Heart left ventricle (tissue), 13 donors: ENCODE measurements at regions not wholly inside any gene's neighbourhood (a gene's known extent, or its start where the extent isn't known, plus 50 kb on each side); places are given as distances from the start of the nearest gene placed in this dataset.

ENCODE experiments used
- CTCF ChIP-seq, 12 donors: fragments of 200-600 bp; sonication (generic) in 4 of 12; IDR thresholded peaks; one replicate each; pipeline versions ENCODE4 v1.5.0 to v1.8.0; 2018 to 2022; ENCODE audit warnings: antibody characterized with exemption in 12 of 12, mild to moderate bottlenecking in 5 of 12
- POLR2A ChIP-seq, 2 donors: fragments of 450-650 bp; IDR thresholded peaks; one replicate each; pipeline ENCODE4 v1.6.1; 2017; ENCODE audit warnings: antibody characterized with exemption in 2 of 2, mild to moderate bottlenecking in 2 of 2, moderate library complexity in 2 of 2
- donor health status: ischemic (EF 13 %, LVEDD 7.1; RV severe dilation, severe dysfunction).
- donor health status: DM: no; HTN: yes; CAD: no.
- donor health status: DM: no; HTN: no; CAD: no.
- donor health status: ischemic (EF 25% LVEDD 6.9; RV normal size, moderate dysfunction).
- donor health status: ischemic (EF 25% LVEDD 5.7; RV mildly dilated, moderate dysfunction).
- donor health status: ischemic (EF 35%, LVEDD 5.7; RV mildly dilated, moderate dysfunction).
- donor health status: nonischemic (EF 11% LVEDD 7.7; RV severe dilation, severe dysfunction).
- donor health status: DM: yes; HTN: yes; CAD: no.
- donor health status: PGD.
- donor health status: ischemic (EF 29% LVEDD 5.4; RV normal size, mild dysfunction).
- donor health status: nonischemic (EF 23%, LVEDD 6.1; RV moderate dilation, normal function).

GRCh38 chr11:98793276-98793675 lies 227.5 kb upstream of the CNTN5 start:
- TF ChIP-seq CTCF (IDR thresholded peaks at IDR 0.05) (no peak), POLR2A (IDR thresholded peaks at IDR 0.05) (no peak)
